ENCODE measurements at regions not wholly inside any gene's neighbourhood (a gene's known extent, or its start where the extent isn't known, plus 50 kb on each side); places are given as distances from the start of the nearest gene placed in this dataset.

DNA sequence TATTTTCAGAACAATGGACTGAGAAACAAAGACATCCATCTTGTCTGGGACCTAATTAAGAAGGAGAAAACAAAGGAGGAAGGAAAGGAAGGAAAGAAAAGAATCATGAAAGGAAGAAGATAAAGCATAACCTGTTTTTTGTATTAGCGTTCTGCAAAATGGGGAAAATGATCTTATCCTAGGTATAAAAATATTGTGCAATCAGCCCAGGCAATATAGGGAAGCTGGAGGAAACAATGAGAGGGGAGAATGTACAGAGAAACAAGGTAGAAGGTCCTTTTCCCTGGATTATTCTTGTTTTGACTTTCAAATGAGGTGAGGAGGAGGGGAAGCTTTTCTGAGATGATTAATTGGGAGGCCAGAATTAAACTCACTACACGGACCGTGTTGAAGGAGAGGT is 177.9 kb downstream of the COX7C start:
- TF ChIP-seq POLR2AphosphoS5 (IDR thresholded peaks at IDR 0.05; ENCODE audit: low read depth, low read length) (no peak), TAF1 (IDR thresholded peaks at IDR 0.05; ENCODE audit: borderline replicate concordance, low read depth, low read length) (no peak)
